Amniotic epithelial cell (primary cell): ENCODE measurements at regions not wholly inside any gene's neighbourhood (a gene's known extent, or its start where the extent isn't known, plus 50 kb on each side); places are given as distances from the start of the nearest gene placed in this dataset.
A peak's percentile ranks its signal among the peaks of the same experiment; 100 is the strongest.
"Not testable (repeated sequence)": the region's sequence is repeated elsewhere in the genome, so short reads cannot be mapped to it uniquely, and the experiment has no call there.

Experiments used
- DNase-seq: peaks from one replicate; pipeline ENCODE4 v3.0.0-alpha.2; 2010; ENCODE audit warnings: low read depth

DNA sequence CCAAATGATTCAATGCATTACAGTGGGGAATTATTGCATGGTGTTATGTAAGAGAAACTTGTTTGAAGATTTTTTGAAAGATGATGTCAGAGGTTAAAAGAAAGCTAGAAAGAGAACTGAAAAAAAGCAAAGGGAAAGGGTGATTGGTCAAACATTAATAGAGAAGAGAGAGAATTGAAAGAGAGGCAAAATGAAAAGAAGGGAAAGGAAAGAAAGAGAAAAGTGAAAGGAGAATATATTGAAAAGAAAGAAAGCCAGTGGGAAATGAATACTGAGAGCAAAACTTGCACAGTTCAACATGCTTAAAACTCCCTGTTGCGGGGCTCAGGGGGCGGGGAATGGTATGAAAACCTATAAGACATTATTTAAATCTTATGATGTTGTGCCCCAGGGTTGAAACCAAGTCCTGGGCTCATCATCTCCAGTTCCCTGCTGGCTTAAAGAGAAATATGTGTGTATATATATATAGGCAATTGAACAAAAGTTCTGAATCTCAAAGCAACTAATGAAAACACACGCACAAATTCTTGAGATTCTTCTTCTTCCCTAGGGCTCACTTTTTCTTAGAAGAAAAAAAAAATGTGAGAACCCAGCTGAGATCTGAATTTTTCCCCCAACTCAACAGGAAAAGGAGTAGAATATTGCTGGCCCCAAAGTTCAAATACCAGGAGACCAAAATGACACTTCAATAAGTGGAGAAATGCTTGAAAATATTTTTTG, 2045.9 kb upstream of the CELF4 start:
- DNase-seq, result no peak

- no peak for DNase-seq
Observed at GRCh38 chr18:39607034-39607433, 2041.4 kb upstream of the CELF4 start.

- DNase-seq, result peak; percentile 83
Observed at GRCh38 chr18:39604836-39605235, 2039.2 kb upstream of the CELF4 start.

GRCh38 chr18:39602131-39602530, 2036.5 kb upstream of the CELF4 start:
- DNase-seq, result no peak

- no peak for DNase-seq
Observed at GRCh38 chr18:39600894-39601293, 2035.3 kb upstream of the CELF4 start.

DNA sequence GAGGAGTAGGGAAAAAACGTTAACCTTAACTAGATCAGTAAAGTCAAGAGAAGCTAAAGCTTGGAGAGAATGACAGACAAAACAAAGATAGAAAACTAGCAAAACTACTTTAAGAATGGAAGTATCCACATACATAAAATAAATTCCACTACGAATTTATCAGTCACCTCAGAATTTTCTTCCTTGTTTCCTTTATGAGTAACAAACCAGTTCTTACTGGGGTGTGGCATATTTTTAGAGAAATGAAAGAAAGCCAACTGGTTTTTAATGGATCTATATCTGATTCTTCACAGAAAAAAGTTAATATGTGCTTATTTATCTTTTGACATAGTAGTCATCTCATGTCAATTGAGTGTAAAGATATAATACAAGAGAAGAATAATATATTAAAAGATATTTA, 2033.7 kb upstream of the CELF4 start:
- no peak for DNase-seq

DNA sequence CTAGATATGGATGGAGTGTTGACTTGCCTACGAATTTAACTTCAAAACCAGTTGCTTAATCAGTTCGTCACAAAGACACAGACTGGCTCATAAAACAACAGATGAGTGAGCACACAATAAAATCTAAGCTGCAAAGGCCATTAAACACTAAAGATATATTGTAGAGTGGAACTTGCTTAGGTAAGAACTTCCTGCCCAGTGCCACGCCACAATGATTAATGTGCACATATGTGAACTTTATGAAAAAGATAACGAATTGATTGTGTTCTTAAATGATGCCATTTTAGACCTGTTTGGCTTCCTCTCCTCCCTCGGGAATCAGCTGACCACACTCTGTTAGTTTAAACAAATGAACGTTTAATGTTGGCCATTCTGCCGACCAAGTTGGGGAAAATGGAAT, 2031.3 kb upstream of the CELF4 start:
- no peak for DNase-seq

DNA sequence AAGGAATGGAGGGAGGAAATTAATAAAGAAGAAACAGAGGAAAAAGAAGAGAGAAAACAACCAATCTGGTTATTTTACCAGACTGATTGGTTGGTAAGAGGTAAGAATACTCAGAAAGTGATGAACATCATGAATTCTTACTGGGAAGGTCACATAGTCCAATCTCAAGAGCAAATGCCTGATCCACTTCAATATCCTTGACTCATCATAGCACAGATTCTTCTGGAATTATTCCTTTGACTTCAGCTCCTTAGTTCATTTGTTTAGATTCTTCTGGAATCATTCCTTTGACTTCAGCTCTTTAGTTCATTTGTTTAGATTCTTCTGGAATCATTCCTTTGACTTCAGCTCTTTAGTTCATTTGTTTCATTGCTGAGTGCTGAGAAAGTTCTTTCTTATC, 2030.6 kb upstream of the CELF4 start:
- no peak for DNase-seq

GRCh38 chr18:39594206-39594605, 2028.6 kb upstream of the CELF4 start:
- peak; percentile 13 for DNase-seq

DNA sequence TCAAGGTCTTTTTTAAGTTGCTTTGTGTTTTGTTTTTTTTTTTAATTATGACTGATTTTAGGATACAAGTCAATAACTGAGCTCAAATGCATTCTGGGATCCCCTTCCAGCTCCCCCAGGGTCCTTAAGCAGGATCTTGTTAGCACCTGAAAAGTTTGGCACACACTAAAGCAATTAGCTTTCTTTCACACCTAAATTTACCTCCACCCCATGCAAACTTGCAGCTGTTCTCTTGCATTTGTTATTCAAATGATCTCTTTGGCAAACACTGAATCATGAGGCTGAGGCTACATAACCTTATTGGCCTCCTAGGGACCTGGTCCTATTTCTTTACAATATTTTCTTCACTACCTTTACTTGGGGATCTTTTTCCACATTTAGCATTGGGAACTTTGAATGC, 2026.1 kb upstream of the CELF4 start:
- no peak for DNase-seq

- DNase-seq, result no peak
Observed at GRCh38 chr18:39589496-39589895, 2023.9 kb upstream of the CELF4 start.

GRCh38 chr18:39587586-39587985, 2022.0 kb upstream of the CELF4 start:
- no peak for DNase-seq

- DNase-seq, result no peak
Observed at GRCh38 chr18:39586741-39587140, 2021.1 kb upstream of the CELF4 start.

DNA sequence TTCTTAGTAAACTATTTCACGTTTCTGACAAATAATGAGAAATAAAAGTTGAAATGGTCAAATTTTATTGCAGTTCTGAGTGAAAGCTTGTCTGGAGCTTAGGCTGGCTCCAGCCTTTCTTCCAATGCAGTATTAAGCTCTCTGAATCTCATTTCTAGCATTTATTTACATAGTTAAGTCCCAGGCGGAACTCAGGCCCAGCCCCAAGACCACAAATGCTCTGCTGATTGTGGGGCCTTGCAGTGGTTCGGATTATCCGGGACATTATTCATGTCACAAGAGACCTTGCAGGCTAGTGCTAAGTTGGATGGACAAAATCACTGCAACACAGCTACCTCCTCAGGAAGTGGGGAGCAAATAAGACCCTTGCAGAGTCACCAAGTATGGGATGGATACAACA, 2009.3 kb upstream of the CELF4 start:
- DNase-seq, result no peak

GRCh38 chr18:39571511-39571910, 2005.9 kb upstream of the CELF4 start:
- peak; percentile 50 for DNase-seq

DNA sequence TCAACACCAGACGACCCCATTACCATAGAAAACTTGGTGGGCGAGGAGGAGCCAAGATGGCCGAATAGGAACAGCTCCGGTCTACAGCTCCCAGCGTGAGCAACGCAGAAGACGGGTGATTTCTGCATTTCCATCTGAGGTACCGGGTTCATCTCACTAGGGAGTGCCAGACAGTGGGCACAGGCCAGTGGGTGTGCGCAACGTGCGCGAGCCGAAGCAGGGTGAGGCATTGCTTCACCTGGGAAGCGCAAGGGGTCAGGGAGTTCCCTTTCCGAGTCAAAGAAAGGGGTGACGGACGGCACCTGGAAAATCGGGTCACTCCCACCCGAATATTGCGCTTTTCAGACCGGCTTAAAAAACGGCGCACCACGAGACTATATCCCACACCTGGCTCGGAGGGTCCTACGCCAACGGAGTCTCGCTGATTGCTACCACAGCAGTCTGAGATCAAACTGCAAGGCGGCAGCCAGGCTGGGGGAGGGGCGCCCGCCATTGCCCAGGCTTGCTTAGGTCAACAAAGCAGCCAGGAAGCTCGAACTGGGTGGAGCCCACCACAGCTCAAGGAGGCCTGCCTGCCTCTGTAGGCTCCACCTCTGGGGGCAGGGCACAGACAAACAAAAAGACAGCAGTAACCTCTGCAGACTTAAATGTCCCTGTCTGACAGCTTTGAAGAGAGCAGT, 2000.1 kb upstream of the CELF4 start:
- not testable (repeated sequence) for DNase-seq

- no peak for DNase-seq
Observed at GRCh38 chr18:39564716-39565115, 1999.1 kb upstream of the CELF4 start.

- peak; percentile 78 for DNase-seq
Observed at GRCh38 chr18:39561126-39561525, 1995.5 kb upstream of the CELF4 start.

- DNase-seq, result peak; percentile 75
Observed at GRCh38 chr18:39558658-39559057, 1993.1 kb upstream of the CELF4 start.

DNA sequence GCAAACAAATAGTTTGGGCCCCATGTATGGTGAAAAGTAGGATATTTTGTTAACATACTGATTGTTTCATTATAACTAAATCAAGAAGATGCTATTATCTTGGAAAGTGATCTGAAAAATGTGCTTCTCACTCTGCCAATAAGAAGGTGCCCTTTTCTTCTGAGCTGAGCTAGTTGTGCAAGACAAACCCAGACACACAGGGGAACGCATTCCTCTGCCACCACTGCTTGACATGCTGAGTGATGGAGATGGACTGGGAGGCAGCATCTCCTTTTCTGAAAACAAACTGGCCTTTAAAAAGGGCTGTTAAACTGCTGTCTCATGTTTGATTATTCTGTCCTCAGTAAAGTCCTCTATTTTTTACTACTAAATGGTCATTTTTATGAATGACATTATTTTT, 1989.9 kb upstream of the CELF4 start:
- DNase-seq, result peak; percentile 76

DNA sequence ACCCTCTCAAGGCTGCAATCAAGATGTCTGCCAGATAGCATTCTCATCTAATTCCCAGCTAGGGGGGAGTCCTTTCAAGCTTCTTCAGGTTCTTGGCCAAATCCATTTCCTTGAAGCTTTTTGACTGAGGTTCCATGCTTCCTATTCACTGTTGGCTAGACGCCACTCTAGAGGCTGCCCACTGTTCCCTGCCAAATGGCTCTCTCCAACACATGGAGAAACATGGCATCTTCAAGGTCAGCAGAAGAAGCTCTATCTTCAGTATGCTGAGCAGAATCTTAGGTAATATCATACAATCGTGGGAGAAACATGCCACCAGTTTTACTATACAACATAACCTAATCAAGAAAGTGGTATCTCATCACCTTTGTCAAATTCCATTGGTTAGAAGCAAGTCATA, 1985.1 kb upstream of the CELF4 start:
- DNase-seq, result no peak

DNA sequence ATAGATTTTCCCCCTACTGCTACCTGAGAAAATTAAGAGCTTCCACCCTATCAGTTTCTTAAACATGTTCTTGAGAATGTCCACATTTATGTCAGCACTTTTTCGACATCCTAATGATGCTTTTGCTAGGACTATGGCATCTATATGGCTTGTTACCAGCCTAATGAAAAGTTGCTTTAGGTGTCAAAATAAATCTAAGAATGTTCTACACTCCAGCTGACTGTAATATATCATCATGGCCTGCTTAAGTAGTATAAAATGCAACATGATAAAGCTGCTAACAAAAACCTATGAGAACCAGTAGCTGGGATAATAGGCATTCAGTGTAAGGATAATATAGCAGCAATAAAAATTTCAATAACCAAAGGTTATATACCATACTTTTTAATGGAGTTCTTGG, 1983.5 kb upstream of the CELF4 start:
- no peak for DNase-seq

GRCh38 chr18:39531659-39532058, 1966.1 kb upstream of the CELF4 start:
- DNase-seq, result no peak

- no peak for DNase-seq
Observed at GRCh38 chr18:39529358-39529757, 1963.8 kb upstream of the CELF4 start.
